HepG2 (cell line): ENCODE measurements at regions not wholly inside any gene's neighbourhood (a gene's known extent, or its start where the extent isn't known, plus 50 kb on each side); places are given as distances from the start of the nearest gene placed in this dataset.
A peak's percentile ranks its signal among the peaks of the same experiment; 100 is the strongest.

Experiments used
- ATAC-seq: fragments of 200-7000 bp; cut with Tn5 transposase; 3 replicates; pipeline ENCODE4 v1.9.1; 2020; ENCODE audit warnings: mild to moderate bottlenecking, moderate library complexity
- BruUV-seq: library from RNA; stranded (reverse); fragments of 400-500 nt; replicated peaks from 2 replicates; lab custom pipeline; 2021; lab: Mats Ljungman, UMichigan
- CTCF ChIA-PET: fragments of 300-600 bp; formaldehyde crosslinking; extraction: SDS; loops from one replicate; lab custom pipeline; 2021; ENCODE audit warnings: low total read pairs, inconsistent platforms, low intra/inter-chr PET ratio; lab: Yijun Ruan, JAX
- POLR2A ChIA-PET: fragments of 350-600 bp; sonication (Branson Sonifier 250); formaldehyde crosslinking; loops from one replicate; lab custom pipeline; 2020; ENCODE audit warnings: antibody characterized with exemption, inconsistent platforms; lab: Yijun Ruan, JAX
- DNase-seq: peaks from one replicate; pipeline ENCODE4 v3.0.0-alpha.2; 2015; ENCODE audit warnings: low spot score
- FAIRE-seq: peaks from 3 replicates; lab custom pipeline; 2011; peaks lifted over from hg19 to GRCh38; lab: Jason Lieb, UNC
- H2AFZ ChIP-seq: one replicate; pipeline ENCODE4 v1.6.1; 2011; ENCODE audit warnings: low read length, inconsistent platforms
- H3K27ac ChIP-seq: fragments of 300-600 bp; 3 replicates; pipeline ENCODE4 v1.8.0; 2011; ENCODE audit warnings: mixed run types, mild to moderate bottlenecking, mixed read lengths, low read length, inconsistent platforms; ENCODE audit not compliant: insufficient read depth; ENCODE audit errors: extremely low read length
- H3K27me3 ChIP-seq, 2 experiments: fragments of 200-600 bp in 1 of 2; 2 replicates in 1 of 2; 3 replicates in 1 of 2; pipeline versions ENCODE4 v1.6.0 to v1.8.0; 2011; ENCODE audit warnings: low read length in 2 of 2, mild to moderate bottlenecking in 2 of 2, moderate library complexity in 2 of 2, inconsistent platforms in 1 of 2; ENCODE audit not compliant: insufficient read depth in 2 of 2, control insufficient read depth in 1 of 2
- H3K36me3 ChIP-seq, 2 experiments: fragments of 200-600 bp in 1 of 2; replicated peaks in 1 of 2; 2 replicates in 1 of 2; 3 replicates in 1 of 2; pipeline versions ENCODE4 v1.5.1 to v1.8.0; 2011; ENCODE audit warnings: low read length in 2 of 2, inconsistent platforms in 1 of 2; ENCODE audit not compliant: insufficient read depth in 2 of 2, control insufficient read depth in 1 of 2
- H3K4me1 ChIP-seq: 2 replicates; pipeline ENCODE4 v1.5.1; 2012; ENCODE audit warnings: low read length, inconsistent platforms; ENCODE audit not compliant: insufficient read depth
- H3K4me2 ChIP-seq: 2 replicates; pipeline ENCODE4 v1.6.0; 2011; ENCODE audit warnings: low read depth, low read length, inconsistent platforms
- H3K4me3 ChIP-seq, 3 experiments: fragments of 200-600 bp in 1 of 3; sonication (generic), shearing (Covaris generic) in 1 of 3; replicated peaks in 1 of 3; 2 replicates each; pipeline ENCODE4 v1.5.1; 2011 to 2016; ENCODE audit warnings: low read length in 3 of 3, inconsistent platforms in 2 of 3, low read depth in 2 of 3, mild to moderate bottlenecking in 2 of 3, control low read depth in 1 of 3, mixed read lengths in 1 of 3; ENCODE audit not compliant: insufficient read depth in 1 of 3
- H3K79me2 ChIP-seq: one replicate; pipeline ENCODE4 v1.6.1; 2011; ENCODE audit warnings: low read length, inconsistent platforms; ENCODE audit not compliant: insufficient read depth
- H3K9ac ChIP-seq: 2 replicates; pipeline ENCODE4 v1.6.0; 2011; ENCODE audit warnings: mild to moderate bottlenecking, low read depth, low read length, inconsistent platforms; ENCODE audit not compliant: insufficient read depth
- H3K9me3 ChIP-seq: 2 replicates; pipeline ENCODE4 v1.5.1; 2012; ENCODE audit warnings: mild to moderate bottlenecking, low read length
- H4K20me1 ChIP-seq: 2 replicates; pipeline ENCODE4 v1.6.0; 2011; ENCODE audit warnings: inconsistent platforms, mild to moderate bottlenecking, low read length, moderate library complexity; ENCODE audit not compliant: insufficient read depth
- EEA1 ChIP-seq: sonication (generic); formaldehyde crosslinking; IDR thresholded peaks from 2 replicates; pipeline ENCODE4 v1.5.1; 2020; ENCODE audit warnings: mild to moderate bottlenecking, missing genetic modification reagents, borderline replicate concordance
- GATA4 ChIP-seq: sonication (generic); IDR thresholded peaks from 2 replicates; pipeline ENCODE4 v1.6.1; 2016; ENCODE audit warnings: antibody characterized with exemption, low read depth, borderline replicate concordance
- PLRG1 ChIP-seq: fragments of 450-650 bp; conservative IDR thresholded peaks from 2 replicates; pipeline ENCODE4 v1.6.1; 2016
- POGZ ChIP-seq: sonication (generic); formaldehyde crosslinking; IDR thresholded peaks from 2 replicates; pipeline ENCODE4 v1.4.0; 2020; ENCODE audit warnings: mild to moderate bottlenecking, missing genetic modification reagents
- SNRNP70 ChIP-seq: fragments of 200-400 bp; formaldehyde crosslinking; IDR thresholded peaks from 2 replicates; pipeline ENCODE4 v1.6.1; 2017; ENCODE audit warnings: mild to moderate bottlenecking, low read depth, low read length, moderate library complexity
- SYNCRIP ChIP-seq: fragments of 200-400 bp; formaldehyde crosslinking; IDR thresholded peaks from 2 replicates; pipeline ENCODE4 v1.6.1; 2018; ENCODE audit warnings: mild to moderate bottlenecking, low read depth, low read length; ENCODE audit not compliant: insufficient read depth
- TCF12 ChIP-seq, 2 experiments: fragments of 450-650 bp in 1 of 2; sonication (generic) in 1 of 2; formaldehyde crosslinking in 1 of 2; IDR thresholded peaks; 2 replicates each; pipeline versions ENCODE4 v1.6.1 to v1.8.0; 2017 to 2022; ENCODE audit warnings: antibody characterized with exemption in 1 of 2, mild to moderate bottlenecking in 1 of 2, missing genetic modification reagents in 1 of 2, moderate library complexity in 1 of 2
- TOE1 ChIP-seq: sonication (generic); formaldehyde crosslinking; IDR thresholded peaks from 2 replicates; pipeline ENCODE4 v1.4.0; 2020; ENCODE audit warnings: mild to moderate bottlenecking, missing genetic modification reagents
- TSC22D2 ChIP-seq: sonication (generic); formaldehyde crosslinking; IDR thresholded peaks from 2 replicates; pipeline ENCODE4 v1.5.1; 2020; ENCODE audit warnings: missing genetic modification reagents, mild to moderate bottlenecking, borderline replicate concordance
- ZFP62 ChIP-seq: sonication (generic); formaldehyde crosslinking; IDR thresholded peaks from 2 replicates; pipeline ENCODE4 v1.4.0; 2020; ENCODE audit warnings: missing genetic modification reagents
- ZNF10 ChIP-seq: sonication (generic); formaldehyde crosslinking; IDR thresholded peaks from 2 replicates; pipeline ENCODE4 v1.4.0; 2020; ENCODE audit warnings: mild to moderate bottlenecking, low read depth, missing genetic modification reagents, borderline replicate concordance
- ZNF350 ChIP-seq: sonication (generic); formaldehyde crosslinking; IDR thresholded peaks from 2 replicates; pipeline ENCODE4 v1.4.0; 2020; ENCODE audit warnings: mild to moderate bottlenecking, low read depth, missing genetic modification reagents, borderline replicate concordance
- ZNF546 ChIP-seq: sonication (generic); formaldehyde crosslinking; conservative IDR thresholded peaks from 2 replicates; pipeline ENCODE4 v1.8.1; 2023; ENCODE audit warnings: mild to moderate bottlenecking, missing genetic modification reagents
- WGBS: methylation state at CpG from one replicate; pipeline ENCODE4 v1.1.6; 2017; ENCODE audit warnings: low lambda C conversion rate; 5-methylcytosine and 5-hydroxymethylcytosine counted together
- in situ Hi-C: cut with HindIII; loops from 2 replicates; pipeline ENCODE4 v1.10.0; 2017; ENCODE audit warnings: low pct_unique_long_range_greater_than_20kb; ENCODE audit not compliant: extremely low pct_ligation_motif_present
- intact Hi-C: fragments of 100-400 bp; cut with micrococcal nuclease; formaldehyde crosslinking; loops from one replicate; pipeline ENCODE4 v1.10.0; 2022; ENCODE audit not compliant: unreplicated experiment
- TF ChIP-seq, protein P1 (sequence below): sonication (generic); IDR thresholded peaks from 2 replicates; pipeline ENCODE4 v1.6.1; 2016; ENCODE audit warnings: low read depth, borderline replicate concordance
- TF ChIP-seq, protein P2 (sequence below): sonication (generic); formaldehyde crosslinking; IDR thresholded peaks from 2 replicates; pipeline ENCODE4 v1.4.0; 2020; ENCODE audit warnings: mild to moderate bottlenecking, missing genetic modification reagents
- TF ChIP-seq, protein P3 (sequence below): sonication (generic); formaldehyde crosslinking; IDR thresholded peaks from 2 replicates; pipeline ENCODE4 v1.8.0; 2022; ENCODE audit warnings: missing genetic modification reagents, mild to moderate bottlenecking, borderline replicate concordance
- TF ChIP-seq, protein P4 (sequence below): sonication (generic); formaldehyde crosslinking; IDR thresholded peaks from 2 replicates; pipeline ENCODE4 v1.4.0; 2020; ENCODE audit warnings: mild to moderate bottlenecking, missing genetic modification reagents

DNA sequence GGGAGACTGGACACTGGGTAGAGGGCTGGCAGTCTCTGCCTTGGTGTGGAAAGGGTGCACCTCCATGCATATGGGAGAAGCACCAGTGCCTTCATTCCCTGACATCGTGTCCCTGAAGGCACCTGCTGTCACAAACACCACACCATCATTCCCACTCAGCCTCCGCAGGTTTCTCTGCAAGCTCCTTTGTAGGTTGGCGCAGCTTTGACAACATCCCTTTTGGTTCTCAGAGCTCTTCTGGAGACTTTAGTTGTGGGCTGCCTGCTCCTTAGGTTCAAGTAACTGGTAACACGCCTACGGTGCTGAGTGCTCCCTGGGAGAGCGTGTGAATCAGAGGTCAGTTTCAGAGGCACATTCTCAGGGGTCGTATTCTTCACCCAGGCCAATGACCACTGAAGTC lies 50.2 kb upstream of the TULP4 start:
- Histone ChIP-seq H3K79me2 (peaks cover 82% of the 10 kb centered on the region), H3K9ac (no peak overlapping the region), H3K36me3 (peaks cover 10 to 41% of the 10 kb centered on the region in 2 experiments), H3K27me3 (no peaks in the 10 kb centered on the region), H2AFZ (no peak overlapping the region), H4K20me1 (no peaks in the 10 kb centered on the region), H3K9me3 (no peaks in the 10 kb centered on the region), H3K4me1 (no peaks in the 10 kb centered on the region), H3K27ac (no peak overlapping the region), H3K4me3 (no peak overlapping the region), H3K4me2 (no peak overlapping the region)
- ChIA-PET POLR2A (no interaction called here), CTCF (no interaction called here)
- intact Hi-C loops (no loop called here), in situ Hi-C loops (no loop called here)
- TF ChIP-seq PLRG1 (no peak), TSC22D2 (no peak), EEA1 (no peak), TCF12 (IDR thresholded peaks at IDR 0.05) (no peak), TCF12 (CRISPR knock-in tag; IDR thresholded peaks at IDR 0.05) (no peak), POGZ (no peak), SYNCRIP (no peak), ZNF10 (CRISPR knock-in tag) (no peak), ZNF546 (CRISPR knock-in tag) (no peak), SNRNP70 (no peak), TOE1 (no peak), ZNF350 (no peak), ZFP62 (no peak), GATA4 (no peak)
- TF ChIP-seq, protein P1, sequence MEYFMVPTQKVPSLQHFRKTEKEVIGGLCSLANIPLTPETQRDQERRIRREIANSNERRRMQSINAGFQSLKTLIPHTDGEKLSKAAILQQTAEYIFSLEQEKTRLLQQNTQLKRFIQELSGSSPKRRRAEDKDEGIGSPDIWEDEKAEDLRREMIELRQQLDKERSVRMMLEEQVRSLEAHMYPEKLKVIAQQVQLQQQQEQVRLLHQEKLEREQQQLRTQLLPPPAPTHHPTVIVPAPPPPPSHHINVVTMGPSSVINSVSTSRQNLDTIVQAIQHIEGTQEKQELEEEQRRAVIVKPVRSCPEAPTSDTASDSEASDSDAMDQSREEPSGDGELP, result no peak
- TF ChIP-seq, protein P2, sequence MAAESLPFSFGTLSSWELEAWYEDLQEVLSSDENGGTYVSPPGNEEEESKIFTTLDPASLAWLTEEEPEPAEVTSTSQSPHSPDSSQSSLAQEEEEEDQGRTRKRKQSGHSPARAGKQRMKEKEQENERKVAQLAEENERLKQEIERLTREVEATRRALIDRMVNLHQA (CRISPR knock-in tag), result no peak
- TF ChIP-seq, protein P3, sequence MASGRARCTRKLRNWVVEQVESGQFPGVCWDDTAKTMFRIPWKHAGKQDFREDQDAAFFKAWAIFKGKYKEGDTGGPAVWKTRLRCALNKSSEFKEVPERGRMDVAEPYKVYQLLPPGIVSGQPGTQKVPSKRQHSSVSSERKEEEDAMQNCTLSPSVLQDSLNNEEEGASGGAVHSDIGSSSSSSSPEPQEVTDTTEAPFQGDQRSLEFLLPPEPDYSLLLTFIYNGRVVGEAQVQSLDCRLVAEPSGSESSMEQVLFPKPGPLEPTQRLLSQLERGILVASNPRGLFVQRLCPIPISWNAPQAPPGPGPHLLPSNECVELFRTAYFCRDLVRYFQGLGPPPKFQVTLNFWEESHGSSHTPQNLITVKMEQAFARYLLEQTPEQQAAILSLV (CRISPR knock-in tag), result no peak
- TF ChIP-seq, protein P4, sequence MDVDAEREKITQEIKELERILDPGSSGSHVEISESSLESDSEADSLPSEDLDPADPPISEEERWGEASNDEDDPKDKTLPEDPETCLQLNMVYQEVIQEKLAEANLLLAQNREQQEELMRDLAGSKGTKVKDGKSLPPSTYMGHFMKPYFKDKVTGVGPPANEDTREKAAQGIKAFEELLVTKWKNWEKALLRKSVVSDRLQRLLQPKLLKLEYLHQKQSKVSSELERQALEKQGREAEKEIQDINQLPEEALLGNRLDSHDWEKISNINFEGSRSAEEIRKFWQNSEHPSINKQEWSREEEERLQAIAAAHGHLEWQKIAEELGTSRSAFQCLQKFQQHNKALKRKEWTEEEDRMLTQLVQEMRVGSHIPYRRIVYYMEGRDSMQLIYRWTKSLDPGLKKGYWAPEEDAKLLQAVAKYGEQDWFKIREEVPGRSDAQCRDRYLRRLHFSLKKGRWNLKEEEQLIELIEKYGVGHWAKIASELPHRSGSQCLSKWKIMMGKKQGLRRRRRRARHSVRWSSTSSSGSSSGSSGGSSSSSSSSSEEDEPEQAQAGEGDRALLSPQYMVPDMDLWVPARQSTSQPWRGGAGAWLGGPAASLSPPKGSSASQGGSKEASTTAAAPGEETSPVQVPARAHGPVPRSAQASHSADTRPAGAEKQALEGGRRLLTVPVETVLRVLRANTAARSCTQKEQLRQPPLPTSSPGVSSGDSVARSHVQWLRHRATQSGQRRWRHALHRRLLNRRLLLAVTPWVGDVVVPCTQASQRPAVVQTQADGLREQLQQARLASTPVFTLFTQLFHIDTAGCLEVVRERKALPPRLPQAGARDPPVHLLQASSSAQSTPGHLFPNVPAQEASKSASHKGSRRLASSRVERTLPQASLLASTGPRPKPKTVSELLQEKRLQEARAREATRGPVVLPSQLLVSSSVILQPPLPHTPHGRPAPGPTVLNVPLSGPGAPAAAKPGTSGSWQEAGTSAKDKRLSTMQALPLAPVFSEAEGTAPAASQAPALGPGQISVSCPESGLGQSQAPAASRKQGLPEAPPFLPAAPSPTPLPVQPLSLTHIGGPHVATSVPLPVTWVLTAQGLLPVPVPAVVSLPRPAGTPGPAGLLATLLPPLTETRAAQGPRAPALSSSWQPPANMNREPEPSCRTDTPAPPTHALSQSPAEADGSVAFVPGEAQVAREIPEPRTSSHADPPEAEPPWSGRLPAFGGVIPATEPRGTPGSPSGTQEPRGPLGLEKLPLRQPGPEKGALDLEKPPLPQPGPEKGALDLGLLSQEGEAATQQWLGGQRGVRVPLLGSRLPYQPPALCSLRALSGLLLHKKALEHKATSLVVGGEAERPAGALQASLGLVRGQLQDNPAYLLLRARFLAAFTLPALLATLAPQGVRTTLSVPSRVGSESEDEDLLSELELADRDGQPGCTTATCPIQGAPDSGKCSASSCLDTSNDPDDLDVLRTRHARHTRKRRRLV (CRISPR knock-in tag), result no peak
- no TSS peak for BruUV-seq
- FAIRE-seq (no peak), ATAC-seq (0 out of 3 replicates have a peak, but pooled peaks have one; percentile 27), DNase-seq (no peak)
- WGBS, result 92% methylated on average over 7 of the region's 7 CpGs
